MCF 10A (cell line): ENCODE measurements at regions not wholly inside any gene's neighbourhood (a gene's known extent, or its start where the extent isn't known, plus 50 kb on each side); places are given as distances from the start of the nearest gene placed in this dataset.

ENCODE experiments used
- BruUV-seq: library from RNA; stranded (reverse); fragments of 400-500 nt; replicated peaks from 2 replicates; lab custom pipeline; 2021; lab: Mats Ljungman, UMichigan
- CTCF ChIA-PET: fragments of 300-600 bp; sonication (Branson Sonifier 250); formaldehyde crosslinking; extraction: SDS; loops from one replicate; lab custom pipeline; 2021; ENCODE audit warnings: antibody characterized with exemption, inconsistent platforms; lab: Yijun Ruan, JAX
- POLR2A ChIA-PET: fragments of 300-600, 350-650 bp; sonication (Branson Sonifier 250); formaldehyde crosslinking; extraction: SDS; loops from one replicate; lab custom pipeline; 2020; ENCODE audit warnings: antibody characterized with exemption, inconsistent platforms; lab: Yijun Ruan, JAX
- DNase-seq: peaks from one replicate; pipeline ENCODE4 v3.0.0-alpha.2; 2018; ENCODE audit not compliant: unreplicated experiment
- H3K27ac Mint-ChIP-seq: one replicate; pipeline ENCODE4 v1.8.0; 2022; ENCODE audit warnings: mild to moderate bottlenecking, low read depth, mixed read lengths; ENCODE audit not compliant: unreplicated experiment
- H3K27me3 Mint-ChIP-seq: one replicate; pipeline ENCODE4 v1.8.0; 2022; ENCODE audit warnings: mixed read lengths; ENCODE audit not compliant: insufficient read depth, unreplicated experiment
- H3K36me3 Mint-ChIP-seq: one replicate; pipeline ENCODE4 v1.8.0; 2022; ENCODE audit warnings: mild to moderate bottlenecking, moderate library complexity, mixed read lengths; ENCODE audit not compliant: insufficient read depth, unreplicated experiment
- H3K4me1 Mint-ChIP-seq: one replicate; pipeline ENCODE4 v1.8.0; 2022; ENCODE audit warnings: mixed read lengths; ENCODE audit not compliant: insufficient read depth, unreplicated experiment
- H3K4me3 Mint-ChIP-seq: one replicate; pipeline ENCODE4 v1.8.0; 2022; ENCODE audit warnings: mild to moderate bottlenecking, moderate library complexity, mixed read lengths; ENCODE audit not compliant: unreplicated experiment
- H3K9me3 Mint-ChIP-seq: one replicate; pipeline ENCODE4 v1.8.0; 2022; ENCODE audit warnings: mixed read lengths; ENCODE audit not compliant: unreplicated experiment
- intact Hi-C: fragments of 100-400 bp; cut with micrococcal nuclease; formaldehyde crosslinking; loops from 2 replicates; pipeline ENCODE4 v1.14.1; 2022
- TF ChIP-seq, protein P1 (sequence below): fragments of 200-600 bp; IDR thresholded peaks from one replicate; pipeline ENCODE4 v1.8.0; 2022; ENCODE audit warnings: antibody characterized with exemption, mild to moderate bottlenecking; ENCODE audit not compliant: unreplicated experiment

DNA sequence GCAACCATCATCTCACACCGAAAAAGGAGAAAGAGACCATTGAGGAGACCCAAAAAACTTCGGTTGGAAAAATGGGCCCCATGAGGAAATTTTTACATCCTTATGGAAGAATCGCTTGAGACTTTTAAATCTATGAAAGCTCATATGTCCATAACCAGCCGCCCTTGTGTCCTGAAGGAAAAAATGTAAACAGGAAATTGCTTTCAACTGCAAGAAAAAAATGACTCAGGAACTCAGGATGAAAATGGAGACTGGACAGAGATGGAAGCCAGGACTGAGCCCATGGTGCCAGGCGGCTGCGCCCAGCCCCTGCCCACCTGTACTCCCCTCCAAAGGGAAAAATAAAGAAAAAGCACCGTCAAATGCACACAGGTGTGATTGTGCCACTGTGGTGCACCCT, 81.5 kb upstream of the SLC66A3 start:
- CTCF ChIA-PET, result interaction anchor here (0.6 kb wide), 1 partner anchor 582 kb away, joined by 3 read pairs; no protein-coding TSS in a partner anchor
- DNase-seq, result no peak
- TF ChIP-seq, protein P1, sequence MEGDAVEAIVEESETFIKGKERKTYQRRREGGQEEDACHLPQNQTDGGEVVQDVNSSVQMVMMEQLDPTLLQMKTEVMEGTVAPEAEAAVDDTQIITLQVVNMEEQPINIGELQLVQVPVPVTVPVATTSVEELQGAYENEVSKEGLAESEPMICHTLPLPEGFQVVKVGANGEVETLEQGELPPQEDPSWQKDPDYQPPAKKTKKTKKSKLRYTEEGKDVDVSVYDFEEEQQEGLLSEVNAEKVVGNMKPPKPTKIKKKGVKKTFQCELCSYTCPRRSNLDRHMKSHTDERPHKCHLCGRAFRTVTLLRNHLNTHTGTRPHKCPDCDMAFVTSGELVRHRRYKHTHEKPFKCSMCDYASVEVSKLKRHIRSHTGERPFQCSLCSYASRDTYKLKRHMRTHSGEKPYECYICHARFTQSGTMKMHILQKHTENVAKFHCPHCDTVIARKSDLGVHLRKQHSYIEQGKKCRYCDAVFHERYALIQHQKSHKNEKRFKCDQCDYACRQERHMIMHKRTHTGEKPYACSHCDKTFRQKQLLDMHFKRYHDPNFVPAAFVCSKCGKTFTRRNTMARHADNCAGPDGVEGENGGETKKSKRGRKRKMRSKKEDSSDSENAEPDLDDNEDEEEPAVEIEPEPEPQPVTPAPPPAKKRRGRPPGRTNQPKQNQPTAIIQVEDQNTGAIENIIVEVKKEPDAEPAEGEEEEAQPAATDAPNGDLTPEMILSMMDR, result no peak

DNA sequence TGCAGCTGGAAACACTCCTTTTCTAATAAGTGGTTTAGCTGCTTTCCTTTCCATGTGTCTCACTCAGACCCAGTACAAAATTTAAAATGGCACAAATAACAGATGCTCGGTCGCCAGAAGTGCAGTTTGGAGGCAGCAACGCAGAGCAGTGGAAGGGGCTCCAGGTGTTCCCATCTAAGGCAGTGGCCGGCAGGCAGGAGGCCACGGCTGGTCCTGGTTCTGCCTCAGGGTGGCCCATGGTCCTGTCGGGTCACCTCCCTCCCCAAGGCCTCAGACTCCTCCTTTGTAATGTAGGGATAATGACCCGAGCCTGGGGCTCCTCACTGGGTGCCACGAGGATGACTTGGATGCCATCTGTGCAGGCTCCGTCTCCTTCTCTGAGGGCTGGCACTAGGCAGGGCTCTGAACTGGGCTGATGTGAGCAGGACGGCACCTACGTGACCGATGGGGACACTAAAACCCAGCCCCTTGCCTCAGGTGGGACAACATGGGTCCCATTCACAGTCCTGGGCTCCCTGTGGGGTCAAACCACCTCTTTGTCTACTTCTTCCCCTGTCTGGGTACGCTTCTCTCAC, 80.9 kb upstream of the SLC66A3 start:
- ChIA-PET CTCF (no interaction called here), POLR2A (no interaction called here)
- H3K4me1 Mint-ChIP-seq, result no peaks in the 10 kb centered on the region
- BruUV-seq, result no TSS peak
- TF ChIP-seq, protein P1, result no peak
- no peak for DNase-seq
- peaks cover 47% of the 10 kb centered on the region for H3K27me3 Mint-ChIP-seq
- no peaks in the 10 kb centered on the region for H3K36me3 Mint-ChIP-seq
- H3K9me3 Mint-ChIP-seq, result no peaks in the 10 kb centered on the region
- no peak overlapping the region for H3K27ac Mint-ChIP-seq
- intact Hi-C loops, result no loop called here
- H3K4me3 Mint-ChIP-seq, result no peak overlapping the region

More for the DNA sequence above, 81.5 kb upstream of the SLC66A3 start:
- peaks cover 51% of the 10 kb centered on the region for H3K27me3 Mint-ChIP-seq
- no peaks in the 10 kb centered on the region for H3K36me3 Mint-ChIP-seq
- intact Hi-C loops, result no loop called here
- no peaks in the 10 kb centered on the region for H3K9me3 Mint-ChIP-seq
- POLR2A ChIA-PET, result no interaction called here
- no peak overlapping the region for H3K27ac Mint-ChIP-seq
- no peaks in the 10 kb centered on the region for H3K4me1 Mint-ChIP-seq
- no peak overlapping the region for H3K4me3 Mint-ChIP-seq
- BruUV-seq, result no TSS peak

DNA sequence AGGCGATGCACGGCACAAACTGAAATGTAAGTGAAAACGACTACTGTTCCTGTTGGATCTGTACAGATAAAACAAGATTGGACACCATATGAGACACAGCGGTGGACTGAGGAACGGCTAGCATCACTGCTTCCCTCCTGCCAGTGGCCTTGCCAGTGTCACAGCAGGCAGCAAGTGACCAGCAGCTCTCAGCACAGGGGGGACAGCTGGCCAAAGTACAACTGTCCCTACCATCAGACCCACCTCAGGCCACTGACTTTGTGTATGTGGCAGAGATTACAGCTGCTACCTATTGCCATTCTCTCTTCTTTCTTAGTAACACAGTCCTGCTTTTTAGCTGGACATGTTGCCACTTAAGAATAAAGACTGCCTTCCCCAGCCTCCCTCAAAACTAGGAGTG, 80.0 kb upstream of the SLC66A3 start:
- no peak for DNase-seq
- TF ChIP-seq, protein P1, result no peak
- POLR2A ChIA-PET, result no interaction called here
- no TSS peak for BruUV-seq
- no peaks in the 10 kb centered on the region for H3K9me3 Mint-ChIP-seq
- CTCF ChIA-PET, result interaction anchor here (1.0 kb wide), 2 partner anchors 233 to 243 kb away, joined by 3 read pairs; no protein-coding TSS in a partner anchor
- peaks cover 42% of the 10 kb centered on the region for H3K27me3 Mint-ChIP-seq
- no peaks in the 10 kb centered on the region for H3K36me3 Mint-ChIP-seq
- H3K27ac Mint-ChIP-seq, result no peak overlapping the region
- no peak overlapping the region for H3K4me3 Mint-ChIP-seq
- no peaks in the 10 kb centered on the region for H3K4me1 Mint-ChIP-seq
- intact Hi-C loops, result no loop called here

DNA sequence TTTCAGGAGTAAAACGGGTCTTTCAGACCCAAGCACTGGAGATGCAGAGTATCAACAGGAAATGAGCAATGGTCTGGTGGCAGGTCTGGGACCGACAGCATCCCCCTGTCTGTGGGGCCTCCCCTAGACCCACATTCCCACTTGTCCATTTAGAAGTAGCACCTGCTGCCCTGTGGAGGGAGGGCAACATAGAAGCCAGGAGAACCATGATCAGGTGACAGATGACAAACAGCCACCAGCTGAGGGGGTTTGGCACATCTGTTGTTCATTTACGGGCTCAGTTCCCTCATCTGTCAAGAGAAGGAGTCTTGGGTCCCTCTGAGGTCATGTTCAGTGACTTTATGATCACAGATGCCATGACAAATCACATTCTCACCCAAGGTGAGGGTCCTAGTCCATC, 77.9 kb upstream of the SLC66A3 start:
- intact Hi-C loops, result no loop called here
- Mint-ChIP-seq H3K4me1 (no peaks in the 10 kb centered on the region), H3K9me3 (no peaks in the 10 kb centered on the region), H3K27me3 (peaks cover 20% of the 10 kb centered on the region), H3K4me3 (no peak overlapping the region), H3K27ac (no peak overlapping the region), H3K36me3 (no peaks in the 10 kb centered on the region)
- no peak for DNase-seq
- CTCF ChIA-PET, result interaction anchor here (0.7 kb wide), 1 partner anchor 242 kb away, joined by 3 read pairs; no protein-coding TSS in a partner anchor
- POLR2A ChIA-PET, result no interaction called here
- BruUV-seq, result no TSS peak
- TF ChIP-seq, protein P1, result no peak
